SU-DHL-6 (cell line): ENCODE measurements at regions not wholly inside any gene's neighbourhood (a gene's known extent, or its start where the extent isn't known, plus 50 kb on each side); places are given as distances from the start of the nearest gene placed in this dataset.

ENCODE experiments used
- H2AFZ ChIP-seq: fragments of 200-600 bp; sonication (generic); 2 replicates; pipeline ENCODE4 v1.6.1; 2014; ENCODE audit warnings: low read depth, mild to moderate bottlenecking, moderate library complexity, mixed read lengths, antibody characterized with exemption, low read length; ENCODE audit not compliant: severe bottlenecking
- H3F3A ChIP-seq: fragments of 200-600 bp; shearing (Covaris generic); 2 replicates; pipeline ENCODE4 v1.6.0; 2016; ENCODE audit warnings: antibody characterized with exemption, mild to moderate bottlenecking; ENCODE audit not compliant: insufficient read depth
- H3K27ac ChIP-seq: fragments of 200-600 bp; sonication (generic); 2 replicates; pipeline ENCODE4 v1.5.1; 2016; ENCODE audit warnings: low read depth, mild to moderate bottlenecking, low read length, moderate library complexity, mixed read lengths
- H3K27me3 ChIP-seq: fragments of 200-600 bp; sonication (generic), shearing (Covaris generic); 2 replicates; pipeline ENCODE4 v1.6.0; 2014; ENCODE audit warnings: mild to moderate bottlenecking, low read length
- H3K36me3 ChIP-seq: fragments of 200-600 bp; sonication (generic); 2 replicates; pipeline ENCODE4 v1.6.1; 2014; ENCODE audit warnings: mild to moderate bottlenecking, low read length, mixed read lengths
- H3K4me2 ChIP-seq: fragments of 300-600, 200-600 bp; shearing (Covaris generic), sonication (generic); 2 replicates; pipeline ENCODE4 v1.6.0; 2014; ENCODE audit warnings: low read length, low read depth, mild to moderate bottlenecking; ENCODE audit not compliant: poor library complexity, severe bottlenecking
- H3K4me3 ChIP-seq: fragments of 200-600 bp; sonication (generic); 2 replicates; pipeline ENCODE4 v1.5.1; 2014; ENCODE audit warnings: antibody characterized with exemption, low read length, mild to moderate bottlenecking, mixed read lengths; ENCODE audit not compliant: insufficient read depth, poor library complexity, severe bottlenecking
- H3K79me2 ChIP-seq: fragments of 200-600 bp; sonication (generic); 2 replicates; pipeline ENCODE4 v1.6.1; 2014; ENCODE audit warnings: mild to moderate bottlenecking, low read length, moderate library complexity; ENCODE audit not compliant: insufficient read depth
- H3K9ac ChIP-seq: fragments of 200-600 bp; sonication (generic); 2 replicates; pipeline ENCODE4 v1.7.0; 2014; ENCODE audit warnings: mild to moderate bottlenecking, low read length
- H3K9me2 ChIP-seq: fragments of 200-600 bp; sonication (generic); replicated peaks from 2 replicates; pipeline ENCODE4 v1.6.1; 2014; ENCODE audit warnings: low read length; ENCODE audit not compliant: insufficient read depth
- H3K9me3 ChIP-seq: fragments of 200-600 bp; sonication (generic); 2 replicates; pipeline ENCODE4 v1.6.1; 2014; ENCODE audit warnings: low read length, mixed read lengths; ENCODE audit not compliant: insufficient read depth
- H4K20me1 ChIP-seq: fragments of 200-600 bp; sonication (generic); 2 replicates; pipeline ENCODE4 v1.6.1; 2014; ENCODE audit warnings: low read depth, mild to moderate bottlenecking, antibody characterized with exemption, low read length, moderate library complexity, mixed read lengths
- CTCF ChIP-seq: fragments of 200-600 bp; sonication (generic); IDR thresholded peaks from one replicate; pipeline ENCODE4 v1.5.1; 2017; ENCODE audit warnings: antibody characterized with exemption, mild to moderate bottlenecking, low read length, moderate library complexity; ENCODE audit not compliant: insufficient read depth, poor library complexity, severe bottlenecking
- EZH2phosphoT487 ChIP-seq: fragments of 200-600 bp; sonication (generic), shearing (Covaris generic); conservative IDR thresholded peaks from 2 replicates; pipeline ENCODE4 v1.6.1; 2018; ENCODE audit warnings: mild to moderate bottlenecking, antibody characterized with exemption, low read length, moderate library complexity, mixed read lengths

- no peak overlapping the region for H3K4me2 ChIP-seq
- TF ChIP-seq EZH2phosphoT487 (no peak), CTCF (no peak)
- no peak overlapping the region for H3K27ac ChIP-seq
- no peaks in the 10 kb centered on the region for H3K9me3 ChIP-seq
- no peaks in the 10 kb centered on the region for H3F3A ChIP-seq
- H3K79me2 ChIP-seq, result no peaks in the 10 kb centered on the region
- no peaks in the 10 kb centered on the region for H4K20me1 ChIP-seq
- no peaks in the 10 kb centered on the region for H3K27me3 ChIP-seq
- no peaks in the 10 kb centered on the region for H3K36me3 ChIP-seq
- no peak overlapping the region for H3K9ac ChIP-seq
- H2AFZ ChIP-seq, result no peak overlapping the region
- no peaks in the 10 kb centered on the region for H3K9me2 ChIP-seq
- no peak overlapping the region for H3K4me3 ChIP-seq
These were observed 49.9 kb upstream of the LINGO1 start for GRCh38 chr15:77682564-77682963.
